HG02885 (cell line): ENCODE measurements at regions not wholly inside any gene's neighbourhood (a gene's known extent, or its start where the extent isn't known, plus 50 kb on each side); places are given as distances from the start of the nearest gene placed in this dataset.

Experiments
- ATAC-seq: cut with Tn5 transposase; IDR thresholded peaks from one replicate; pipeline ENCODE4 v1.9.1; 2021; ENCODE audit warnings: mild to moderate bottlenecking; ENCODE audit not compliant: unreplicated experiment, poor library complexity

DNA sequence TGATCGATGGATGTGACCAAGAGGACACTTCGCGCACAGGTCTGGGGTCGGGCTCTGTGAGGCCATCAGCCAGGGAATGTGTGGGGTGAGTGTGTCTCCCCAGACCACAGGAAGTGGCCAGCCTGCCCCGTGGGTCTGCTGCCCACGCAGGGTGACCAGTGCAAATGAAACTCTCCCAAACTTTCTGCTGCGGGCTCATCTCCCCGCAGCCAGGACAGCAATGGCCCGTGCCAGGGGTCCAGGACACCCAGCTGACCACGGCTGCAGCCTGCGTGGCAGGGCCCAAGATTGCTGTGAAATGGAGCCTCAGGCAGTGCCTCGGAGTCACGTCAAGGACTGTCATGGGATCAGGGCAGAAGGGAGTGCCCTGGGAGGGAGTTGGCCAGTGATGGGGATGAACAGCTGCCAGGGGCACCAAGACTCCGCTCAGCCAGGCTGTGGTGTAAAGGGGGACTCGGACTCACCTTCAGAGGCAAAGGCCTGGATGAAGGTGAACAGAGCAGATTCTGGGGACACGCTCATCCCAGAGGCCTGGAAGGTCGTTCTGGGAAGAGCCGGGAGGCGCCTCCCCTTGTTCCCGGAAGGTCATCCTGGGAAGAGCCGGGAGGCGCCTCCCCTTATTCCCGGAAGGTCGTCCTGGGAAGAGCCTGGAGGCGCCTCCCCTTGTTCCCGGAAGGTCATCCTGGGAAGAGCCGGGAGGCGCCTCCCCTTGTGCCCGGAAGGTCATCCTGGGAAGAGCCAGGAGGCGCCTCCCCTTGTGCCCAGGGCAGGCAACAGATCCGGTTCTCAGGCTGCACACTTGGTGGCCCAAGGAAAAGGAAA, 252.6 kb downstream of the BRD1 start:
- no peak for ATAC-seq

DNA sequence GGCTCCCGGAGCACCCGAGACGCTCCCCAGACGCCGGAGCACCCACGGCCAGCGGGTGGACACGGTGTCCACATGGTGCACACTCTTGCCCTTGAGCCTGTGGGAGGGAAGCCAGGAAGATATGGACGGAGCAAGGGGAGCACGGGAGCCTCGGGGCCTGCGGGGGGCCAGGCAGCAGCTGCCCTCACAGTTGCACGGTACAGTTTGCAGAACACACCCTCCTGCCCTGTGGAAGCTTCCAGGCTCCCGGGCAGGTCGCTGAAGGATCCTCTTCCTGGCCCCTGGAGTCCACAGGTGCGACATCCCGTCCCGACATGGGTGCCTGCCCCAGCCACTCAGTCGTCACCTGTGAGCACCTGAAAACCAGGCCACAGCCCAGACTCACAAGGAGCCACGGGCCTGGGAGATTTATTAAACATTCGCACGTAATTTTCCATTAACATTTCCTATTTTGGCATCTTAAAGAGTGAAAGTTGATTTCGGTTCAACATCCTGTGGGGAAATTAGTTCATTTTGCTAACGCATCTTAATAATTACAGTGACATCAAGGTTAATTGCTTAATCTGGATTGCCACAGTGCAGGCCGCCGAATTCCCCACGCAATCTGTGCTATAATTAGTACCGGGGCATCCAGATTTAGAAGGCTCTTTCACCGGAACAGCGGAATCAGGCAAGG, 253.3 kb downstream of the BRD1 start:
- ATAC-seq: no peak

DNA sequence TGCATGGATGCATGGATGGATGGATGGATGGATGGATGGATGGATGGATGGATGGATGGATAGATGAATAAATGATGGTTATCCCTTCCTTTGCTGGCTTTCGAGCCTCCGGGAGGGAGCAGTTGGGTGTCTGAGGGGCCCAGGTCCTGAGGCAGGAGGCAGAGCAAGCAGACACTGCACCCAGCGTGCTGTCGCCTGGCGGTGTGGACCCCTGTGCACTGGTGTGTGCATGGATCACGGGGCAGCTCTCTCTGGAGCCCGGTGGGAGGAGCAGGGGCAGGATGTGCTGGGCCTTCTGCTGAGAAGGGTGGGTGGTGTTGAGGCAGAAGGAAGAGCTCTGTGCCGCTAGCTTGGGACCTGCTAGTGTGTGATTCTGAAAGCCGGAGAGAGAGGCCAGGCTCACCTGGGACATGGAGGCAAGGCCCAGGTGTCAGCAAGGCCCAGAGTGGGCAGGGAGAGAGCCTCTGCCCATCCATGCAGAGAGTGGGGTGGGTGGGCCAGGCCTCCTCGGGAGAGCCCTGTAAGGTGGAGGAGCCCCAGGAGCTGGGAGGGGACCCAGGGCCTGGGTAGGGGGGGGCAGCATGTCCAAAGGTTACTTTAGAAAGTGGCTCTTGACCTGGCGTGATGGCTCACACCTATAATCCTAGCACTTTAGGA, 254.4 kb downstream of the BRD1 start:
- ATAC-seq: no peak

DNA sequence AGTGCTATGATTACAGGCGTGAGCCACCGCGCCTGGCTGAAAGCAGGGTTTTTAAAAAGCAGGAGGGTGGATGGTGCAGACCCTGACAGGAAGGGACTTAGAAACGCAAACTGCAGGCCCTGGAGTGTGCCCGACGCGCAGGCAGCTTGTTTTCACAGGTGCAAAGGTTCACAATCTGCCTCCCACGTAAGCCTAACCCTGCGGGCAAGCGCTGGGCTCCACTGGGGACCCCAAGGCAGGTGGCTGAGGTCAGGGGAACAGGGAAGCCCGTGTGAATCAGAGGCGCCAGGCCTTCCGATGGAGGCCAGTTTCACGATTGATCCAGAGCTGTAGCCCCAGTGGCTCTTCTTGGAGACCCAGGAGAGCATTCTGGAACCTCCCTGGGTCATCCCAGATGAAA, 256.3 kb downstream of the BRD1 start:
- ATAC-seq: no peak

DNA sequence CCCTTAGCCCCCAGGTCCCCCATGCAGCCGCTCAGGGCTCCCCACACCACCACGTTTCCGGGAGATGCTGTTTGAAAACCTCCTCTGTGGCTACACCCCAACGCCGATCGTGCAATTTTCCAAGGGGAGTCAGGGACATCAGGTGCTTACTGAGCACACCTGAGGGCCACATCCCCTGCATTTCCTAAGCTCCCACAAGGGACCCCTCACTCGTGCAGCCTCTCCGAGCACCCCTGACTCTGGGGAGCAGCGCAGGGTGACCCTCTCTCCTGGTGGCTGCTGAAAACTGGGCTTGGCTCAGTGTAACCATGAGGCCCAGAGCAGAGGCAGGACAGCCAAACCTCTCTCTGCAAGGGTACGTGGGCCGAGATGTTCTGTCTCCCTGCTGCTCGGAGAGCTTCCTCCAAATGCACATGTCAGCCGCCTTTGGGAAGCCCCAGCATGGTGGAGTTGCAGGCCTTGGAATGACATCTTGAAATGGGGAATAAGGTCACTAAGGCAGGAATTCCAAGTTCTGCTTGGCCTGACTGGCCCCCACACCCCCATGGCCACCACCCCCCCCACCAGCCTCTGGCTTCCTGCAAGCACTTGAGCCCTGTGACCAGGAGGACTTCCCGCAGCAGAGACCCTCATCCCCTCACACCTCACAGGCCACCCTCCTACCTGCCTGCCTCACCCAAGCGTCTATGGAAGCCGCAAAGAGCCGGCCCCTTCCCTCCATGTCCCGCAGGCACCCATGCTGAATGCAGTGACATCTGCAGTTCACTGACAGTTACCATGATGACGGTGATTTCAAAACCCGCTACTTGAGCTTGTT, 257.4 kb downstream of the BRD1 start:
- ATAC-seq: no peak

DNA sequence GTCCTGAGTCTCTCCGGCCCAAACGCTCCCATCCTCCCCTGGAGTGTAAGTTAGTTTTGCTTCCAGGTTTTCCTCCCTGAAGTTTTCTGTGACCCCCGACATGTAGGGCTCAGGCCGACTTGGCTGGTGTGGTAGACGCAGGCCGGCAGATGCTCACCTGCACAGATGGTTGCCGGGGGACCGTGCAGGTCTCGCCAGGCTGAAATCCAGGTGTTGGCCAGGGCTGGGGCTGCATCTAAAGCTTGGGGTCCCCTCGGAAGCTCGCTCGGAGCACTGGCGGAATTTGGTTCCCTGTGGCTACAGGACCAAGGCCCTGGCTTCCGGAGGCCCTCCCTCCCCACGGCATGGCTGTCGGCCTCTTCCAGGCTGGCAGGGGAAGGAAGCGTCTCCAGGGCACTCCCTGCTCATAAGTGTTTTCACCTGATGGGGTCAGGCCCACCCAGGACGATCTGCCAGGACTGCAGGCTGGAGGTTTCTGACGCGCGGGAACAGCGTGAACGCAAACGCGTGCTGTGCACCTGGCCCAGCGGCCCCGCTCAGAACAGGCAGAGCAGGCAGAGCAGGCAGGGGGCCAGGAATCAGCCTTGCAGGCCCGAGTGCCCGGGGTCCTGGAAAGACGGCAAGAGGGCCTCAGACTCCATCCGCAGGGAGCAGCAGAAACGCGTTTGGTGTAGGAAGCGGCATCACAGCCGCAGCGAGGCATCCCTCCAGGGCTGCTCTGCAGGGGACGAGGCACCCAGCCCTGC, 258.2 kb downstream of the BRD1 start:
- ATAC-seq: no peak

DNA sequence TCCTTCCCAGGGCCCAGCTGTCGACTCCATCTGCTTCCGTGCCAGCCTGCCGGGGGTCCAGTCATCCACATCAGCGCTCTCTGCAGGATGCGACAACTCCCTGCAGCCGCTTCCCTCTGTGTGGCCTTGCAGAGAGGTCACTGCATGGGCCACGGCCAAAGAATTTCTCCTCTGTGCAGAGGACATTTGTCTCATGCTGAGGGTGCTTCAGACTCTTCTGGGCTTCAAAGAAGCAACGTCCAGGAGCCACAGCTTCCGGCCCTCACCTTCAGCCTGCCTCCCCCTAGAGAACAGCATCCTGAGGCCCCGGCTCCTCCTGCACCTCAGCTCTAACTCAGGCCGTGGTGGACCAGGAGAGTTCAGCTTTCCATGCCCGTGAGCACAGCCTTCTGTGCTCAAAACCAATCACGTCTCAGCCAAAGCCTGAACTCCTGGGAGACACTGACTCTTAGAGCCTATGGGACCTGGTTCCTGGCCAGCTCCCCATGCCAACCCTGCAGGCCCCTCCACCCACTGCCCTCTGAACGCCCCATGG, 258.9 kb downstream of the BRD1 start:
- no peak for ATAC-seq

DNA sequence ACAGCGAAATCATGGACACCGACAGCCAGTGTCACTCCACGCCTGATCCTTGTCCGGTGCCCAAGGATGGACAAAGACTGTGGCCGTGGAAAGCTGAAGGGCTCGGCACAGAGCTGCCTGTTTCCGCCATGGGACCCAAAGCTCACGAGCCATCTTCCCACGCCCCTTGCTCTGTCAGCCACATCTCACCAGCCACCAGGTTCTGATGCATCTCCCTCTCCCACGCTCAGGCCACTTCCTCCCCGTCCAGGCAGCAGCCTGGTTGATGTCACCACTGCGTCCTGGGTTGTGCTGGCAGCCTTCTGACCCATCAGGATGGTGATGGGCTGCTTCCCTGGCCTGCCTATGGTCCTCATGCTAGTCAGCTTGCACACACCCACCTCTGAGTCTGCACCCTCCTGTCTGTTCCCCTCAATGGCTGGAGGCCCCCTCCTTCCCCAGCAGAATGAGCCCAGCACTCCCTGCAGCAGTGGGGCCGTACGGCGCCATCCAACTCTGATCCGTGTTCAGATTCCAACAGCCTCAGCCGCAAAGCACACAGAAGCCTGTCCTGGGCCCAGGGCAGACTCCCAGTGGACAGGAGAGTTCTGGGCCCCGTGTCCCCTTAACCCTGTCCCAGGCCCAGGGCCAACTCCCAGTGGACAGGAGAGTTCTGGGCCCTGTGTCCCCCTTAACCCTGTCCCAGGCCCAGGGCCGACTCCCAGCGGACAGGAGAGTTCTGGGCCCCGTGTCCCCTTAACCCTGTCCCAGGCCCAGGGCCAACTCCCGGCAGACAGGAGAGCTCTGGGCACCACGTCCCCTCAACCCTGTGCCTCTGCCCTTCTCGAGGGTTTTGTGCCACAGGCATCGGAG, 259.5 kb downstream of the BRD1 start:
- no peak for ATAC-seq

DNA sequence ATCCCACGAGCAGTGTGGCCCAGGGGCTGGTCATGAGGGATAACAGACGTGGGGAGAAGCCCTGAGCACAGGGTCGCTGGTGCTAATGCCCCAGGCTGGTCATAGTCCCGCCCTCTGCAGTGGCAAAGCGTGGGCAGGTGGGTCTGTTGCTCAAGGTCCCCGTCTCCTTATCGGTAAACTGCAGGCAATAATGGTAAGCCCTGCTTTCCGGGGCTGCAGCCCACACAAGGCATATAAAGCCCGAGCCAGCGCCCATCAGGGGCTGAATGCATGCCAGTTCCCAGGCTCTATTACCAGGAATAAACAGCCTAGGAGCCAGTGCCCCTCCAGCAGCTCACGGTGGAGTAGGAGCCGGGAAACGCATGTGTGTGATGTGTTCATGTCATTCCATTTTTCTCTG, 261.0 kb downstream of the BRD1 start:
- ATAC-seq: no peak

DNA sequence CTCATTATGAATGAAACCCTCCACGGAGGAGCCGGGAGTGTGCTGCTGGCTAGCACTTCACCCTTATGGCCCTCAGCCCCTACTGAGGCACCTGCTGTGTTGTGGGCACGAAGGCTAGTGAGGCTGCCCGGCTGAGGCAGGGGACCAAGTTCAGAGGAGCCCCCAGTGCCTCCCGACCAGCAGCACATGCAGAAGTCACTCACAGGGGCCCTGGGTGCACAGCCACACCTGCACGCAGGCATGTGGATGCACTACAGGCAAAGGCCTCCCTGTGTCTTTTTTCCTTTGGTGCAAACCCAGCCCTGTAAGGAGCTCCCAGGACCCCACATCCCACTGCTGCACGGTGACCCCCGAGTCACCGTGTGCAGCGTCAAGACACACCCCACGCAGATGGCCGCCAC, 261.5 kb downstream of the BRD1 start:
- no peak for ATAC-seq

DNA sequence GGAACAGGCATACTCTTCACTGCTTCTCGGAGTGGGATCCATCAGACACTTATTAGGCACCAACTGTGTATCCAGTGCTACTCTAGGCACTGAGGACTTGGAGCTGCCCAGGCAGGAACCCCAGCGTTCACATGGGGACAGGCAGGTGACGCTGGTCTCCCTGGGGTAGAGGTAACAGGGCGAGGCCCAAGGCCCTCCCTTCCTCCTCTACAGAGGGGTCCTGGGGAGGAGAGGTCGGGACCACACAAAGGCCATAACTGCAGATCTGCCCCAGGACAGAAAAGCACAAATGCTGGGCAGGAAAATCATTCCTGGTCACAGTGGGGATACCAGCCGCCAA, 262.2 kb downstream of the BRD1 start:
- ATAC-seq: no peak

DNA sequence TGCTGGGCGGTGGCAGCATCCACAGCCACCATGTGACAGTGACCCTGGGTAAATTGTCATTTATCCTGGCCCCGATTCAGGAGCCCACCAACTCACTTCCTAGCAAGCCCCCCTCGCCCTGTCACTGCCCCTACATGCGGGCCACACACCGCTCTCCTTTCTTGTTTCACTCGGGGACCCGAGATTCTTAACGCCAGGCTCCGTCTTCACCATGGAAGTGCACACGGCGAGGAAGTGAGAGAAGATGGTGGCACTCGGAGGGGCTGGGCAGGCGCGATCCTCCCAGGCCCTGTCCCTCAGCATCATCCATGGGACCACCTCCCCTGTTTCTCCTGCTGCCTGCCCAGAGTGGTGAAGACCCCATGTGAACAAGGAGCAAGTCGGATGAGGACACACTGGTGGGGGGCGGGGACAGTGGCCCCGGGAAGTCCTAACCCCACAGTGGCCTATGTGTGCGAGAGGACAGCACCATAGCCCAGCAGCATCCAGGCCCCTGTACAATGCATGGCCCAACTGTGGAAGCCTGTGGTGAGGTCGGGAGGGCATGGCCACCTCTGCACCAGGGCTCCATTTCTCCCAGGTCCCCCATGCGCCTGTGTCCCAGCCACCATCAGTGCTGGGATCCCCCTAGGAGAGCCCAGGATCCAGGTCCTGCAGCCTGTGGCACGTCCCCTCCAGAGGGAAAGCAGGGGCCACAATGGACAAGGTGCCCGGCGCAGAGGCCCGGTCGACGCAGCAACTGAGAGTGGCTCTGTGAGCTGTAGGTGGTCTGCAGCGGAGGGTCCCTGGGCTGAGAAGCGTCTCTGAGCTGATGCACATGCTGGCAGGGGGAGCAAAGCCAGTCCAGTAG, 262.8 kb downstream of the BRD1 start:
- no peak for ATAC-seq

DNA sequence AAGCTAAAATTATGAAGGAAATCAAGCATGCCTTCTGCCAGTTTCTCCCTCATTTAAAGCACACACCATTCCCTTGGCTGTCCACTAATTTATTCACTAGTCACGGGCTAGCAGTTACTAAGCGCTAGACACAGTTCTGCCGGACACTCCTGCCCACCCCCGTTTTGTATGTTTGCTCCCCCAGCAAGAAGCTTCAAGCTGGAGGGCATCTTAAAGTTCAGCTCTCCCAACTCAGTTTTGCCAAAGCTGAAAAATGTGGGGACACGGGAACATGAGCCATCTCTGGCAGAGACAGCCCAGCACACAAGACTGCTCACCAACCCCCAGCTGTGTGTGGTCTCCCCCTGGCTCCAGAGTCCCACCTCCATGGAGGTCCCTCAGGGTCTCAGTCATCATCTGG, 263.6 kb downstream of the BRD1 start:
- no peak for ATAC-seq

DNA sequence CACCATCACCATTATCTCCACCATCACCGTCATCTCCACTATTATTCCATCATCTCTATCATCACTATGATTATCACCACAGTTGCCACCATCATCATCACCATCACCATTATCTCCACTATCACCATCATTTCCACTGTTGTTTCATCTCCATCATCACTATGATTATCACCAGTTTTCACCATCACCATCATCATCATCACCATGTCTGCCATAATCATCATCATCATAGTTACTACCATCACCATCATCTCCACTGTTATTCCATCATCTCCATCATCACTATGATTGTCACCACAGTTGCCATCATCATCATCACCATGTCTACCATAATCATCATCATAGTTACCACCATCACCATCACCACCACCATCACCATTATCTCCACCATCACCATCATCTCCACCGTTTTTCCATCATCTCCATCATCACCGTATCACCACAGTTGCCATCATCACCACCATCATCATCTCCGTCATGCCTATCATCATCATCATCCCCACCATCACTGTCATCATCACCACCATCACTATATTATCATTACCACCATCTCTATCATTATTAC, 264.9 kb downstream of the BRD1 start:
- ATAC-seq: no peak

DNA sequence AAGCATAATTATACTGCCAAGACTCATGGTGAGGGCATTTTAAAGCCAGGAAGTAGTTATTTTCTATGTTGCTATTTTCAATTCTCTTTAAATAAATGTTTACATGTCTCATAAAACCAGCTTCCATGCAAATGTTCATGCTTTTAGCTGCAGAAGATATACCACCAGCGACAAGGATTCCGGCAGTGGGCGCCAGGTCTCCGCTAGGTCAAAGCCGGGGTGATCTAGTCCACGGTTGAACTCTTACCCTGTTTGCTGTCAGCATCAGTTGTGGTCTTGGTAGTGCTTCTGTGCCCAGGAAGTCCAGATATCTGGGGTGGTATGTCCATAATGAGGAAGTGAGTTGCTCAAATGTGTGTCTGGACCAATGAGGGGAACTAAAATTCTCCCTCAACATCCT, 265.7 kb downstream of the BRD1 start:
- no peak for ATAC-seq

DNA sequence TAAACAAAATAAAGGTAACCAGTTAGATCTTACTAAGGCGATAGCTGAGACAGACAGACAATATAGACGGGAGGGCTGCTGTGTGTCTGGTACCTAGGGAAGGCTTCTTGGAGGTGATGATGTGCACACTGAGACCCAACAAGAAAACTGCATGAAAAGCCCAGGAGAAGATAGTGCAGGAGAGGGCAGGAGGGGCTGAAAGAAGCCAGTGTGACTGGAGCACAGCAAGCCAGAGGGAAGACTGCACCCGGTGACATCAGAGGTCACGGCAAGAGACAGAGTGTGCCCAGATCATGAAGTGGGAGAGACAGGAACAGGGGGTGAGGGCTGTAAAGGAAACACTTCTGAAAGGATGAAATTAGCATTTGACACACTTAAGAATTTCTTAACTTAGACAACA, 266.3 kb downstream of the BRD1 start:
- ATAC-seq: no peak

DNA sequence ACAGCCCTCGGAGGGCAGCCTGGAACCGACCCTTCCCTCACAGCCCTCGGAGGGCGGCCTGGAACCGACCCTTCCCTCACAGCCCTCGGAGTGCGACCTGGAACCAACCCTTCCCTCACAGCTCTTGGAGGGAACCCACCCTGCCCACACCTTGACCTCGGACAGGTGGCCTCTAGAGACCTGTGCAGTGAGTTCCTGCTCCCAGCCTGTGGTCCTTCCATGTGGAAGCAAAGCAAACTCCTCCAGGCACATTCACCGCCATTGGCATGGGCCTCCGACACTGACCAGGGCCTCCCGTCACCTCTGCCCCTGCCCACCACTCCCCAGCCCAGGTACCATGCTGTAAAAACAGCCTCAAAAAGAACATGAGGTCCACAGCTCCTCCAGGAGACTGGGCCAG, 272.1 kb downstream of the BRD1 start:
- ATAC-seq: no peak

DNA sequence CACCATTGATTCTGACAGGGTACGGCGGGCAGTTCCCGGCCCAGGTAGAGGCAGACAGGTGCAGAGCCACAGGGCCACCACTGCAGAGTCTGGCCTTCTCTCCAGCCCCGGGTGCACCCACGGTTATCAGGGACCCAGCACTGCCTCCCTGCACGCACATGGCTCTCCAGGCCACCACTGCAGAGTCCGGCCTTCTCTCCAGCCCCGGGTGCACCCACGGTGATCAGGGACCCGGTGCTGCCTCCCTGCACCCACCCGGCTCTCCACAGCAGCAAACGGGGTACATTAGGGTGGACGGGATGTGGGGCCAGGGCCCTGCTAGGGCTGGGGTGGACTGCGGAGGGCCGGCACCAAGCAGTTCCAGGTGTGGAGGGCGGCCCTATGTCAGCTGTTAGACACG, 272.9 kb downstream of the BRD1 start:
- no peak for ATAC-seq
